A549 (cell line): ENCODE measurements at regions not wholly inside any gene's neighbourhood (a gene's known extent, or its start where the extent isn't known, plus 50 kb on each side); places are given as distances from the start of the nearest gene placed in this dataset.

Experiments used
- ATAC-seq, 2 experiments: fragments of 200-7000 bp in 1 of 2; fragments of >200 bp in 1 of 2; cut with Nextera tagmentation in 1 of 2; cut with Tn5 transposase in 1 of 2; 3 replicates each; pipeline versions ENCODE4 v1.8.0 to v1.9.1; 2018 to 2020; ENCODE audit warnings: mild to moderate bottlenecking in 1 of 2, moderate library complexity in 1 of 2
- CTCF ChIA-PET: fragments of 300-600 bp; sonication (Branson Sonifier 250); formaldehyde crosslinking; extraction: SDS; loops from one replicate; lab custom pipeline; 2021; ENCODE audit warnings: antibody characterized with exemption, inconsistent platforms; lab: Yijun Ruan, JAX
- POLR2A ChIA-PET: fragments of 350-600 bp; formaldehyde crosslinking; extraction: SDS; loops from one replicate; lab custom pipeline; 2021; ENCODE audit warnings: antibody characterized with exemption, inconsistent platforms; lab: Yijun Ruan, JAX
- DNase-seq, 2 experiments: peaks; one replicate each; pipeline versions ENCODE4 v3.0.0 to v3.0.0-alpha.2; 2011 to 2016; ENCODE audit warnings: low read depth in 1 of 2, low spot score in 1 of 2
- FAIRE-seq: peaks from 2 replicates; lab custom pipeline; 2011; peaks lifted over from hg19 to GRCh38; lab: Jason Lieb, UNC
- H3K27ac ChIP-seq, 2 experiments: fragments of >200 bp; sonication (Bioruptor Twin); formaldehyde crosslinking; 3 replicates each; pipeline ENCODE4 v1.5.1; 2016 to 2017
- H3K4me1 ChIP-seq: fragments of >200 bp; sonication (Bioruptor Twin); formaldehyde crosslinking; 3 replicates; pipeline ENCODE4 v1.6.1; 2016
- H3K4me2 ChIP-seq: fragments of >200 bp; sonication (Bioruptor Twin); formaldehyde crosslinking; 3 replicates; pipeline ENCODE4 v1.6.1; 2016
- H3K4me3 ChIP-seq: fragments of >200 bp; sonication (Bioruptor Twin); formaldehyde crosslinking; 3 replicates; pipeline ENCODE4 v1.5.1; 2016
- H3K9me3 ChIP-seq: fragments of >200 bp; sonication (Bioruptor Twin); formaldehyde crosslinking; 3 replicates; pipeline ENCODE4 v1.6.1; 2016
- ATOH8 ChIP-seq: fragments of 250-450 bp; sonication (Bioruptor Pico); IDR thresholded peaks from 2 replicates; pipeline ENCODE4 v1.5.0; 2020; ENCODE audit warnings: low read depth, mild to moderate bottlenecking, moderate library complexity
- BCL3 ChIP-seq: fragments of >200 bp; sonication (Bioruptor Twin); formaldehyde crosslinking; IDR thresholded peaks from 3 replicates; pipeline ENCODE4 v1.6.1; 2016
- BHLHE40 ChIP-seq: IDR thresholded peaks from 2 replicates; pipeline ENCODE4 v1.6.1; 2012; ENCODE audit warnings: low read depth, low read length, inconsistent platforms
- E2F6 ChIP-seq: IDR thresholded peaks from 2 replicates; pipeline ENCODE4 v1.6.1; 2012; ENCODE audit warnings: low read depth, borderline replicate concordance
- GATA3 ChIP-seq: IDR thresholded peaks from 2 replicates; pipeline ENCODE4 v1.6.1; 2012; ENCODE audit warnings: borderline replicate concordance
- HDAC2 ChIP-seq: fragments of 200-600 bp; sonication (generic); IDR thresholded peaks from 2 replicates; pipeline ENCODE4 v1.6.1; 2016
- HEYL ChIP-seq: fragments of 250-450 bp; sonication (Bioruptor Pico); IDR thresholded peaks from 2 replicates; pipeline ENCODE4 v1.8.0; 2021; ENCODE audit warnings: mild to moderate bottlenecking, moderate library complexity
- HOXB5 ChIP-seq: fragments of 250-450 bp; sonication (Bioruptor Pico); IDR thresholded peaks from 2 replicates; pipeline ENCODE4 v1.5.0; 2020; ENCODE audit warnings: mild to moderate bottlenecking, moderate library complexity
- JUN ChIP-seq, 2 experiments: fragments of >200 bp; sonication (Bioruptor Twin); formaldehyde crosslinking; IDR thresholded peaks; 2 replicates in 1 of 2; 3 replicates in 1 of 2; pipeline ENCODE4 v1.6.1; 2016 to 2017
- NR3C1 ChIP-seq: fragments of >200 bp; sonication (Bioruptor Twin); formaldehyde crosslinking; IDR thresholded peaks from 3 replicates; pipeline ENCODE4 v1.6.1; 2017
- RAD21 ChIP-seq, 2 experiments: fragments of >200 bp in 1 of 2; sonication (Bioruptor Twin) in 1 of 2; formaldehyde crosslinking in 1 of 2; IDR thresholded peaks in 1 of 2; conservative IDR thresholded peaks in 1 of 2; 2 replicates in 1 of 2; 3 replicates in 1 of 2; pipeline ENCODE4 v1.6.1; 2012 to 2018; ENCODE audit warnings: inconsistent platforms in 1 of 2
- REST ChIP-seq: fragments of 200-600 bp; sonication (generic); IDR thresholded peaks from 2 replicates; pipeline ENCODE4 v1.6.1; 2016; ENCODE audit warnings: antibody characterized with exemption, mild to moderate bottlenecking, moderate library complexity
- RFX5 ChIP-seq: fragments of 450-650 bp; IDR thresholded peaks from 2 replicates; pipeline ENCODE4 v1.7.1; 2014; ENCODE audit warnings: antibody characterized with exemption, mild to moderate bottlenecking, moderate library complexity
- SMC3 ChIP-seq: fragments of >200 bp; sonication (Bioruptor Twin); formaldehyde crosslinking; IDR thresholded peaks from 3 replicates; pipeline ENCODE4 v1.6.1; 2018; ENCODE audit warnings: inconsistent platforms
- SREBF2 ChIP-seq: fragments of 450-650 bp; IDR thresholded peaks from 2 replicates; pipeline ENCODE4 v1.6.1; 2014; ENCODE audit warnings: mild to moderate bottlenecking, moderate library complexity
- TFCP2L1 ChIP-seq: fragments of 250-450 bp; sonication (Bioruptor Pico); IDR thresholded peaks from 2 replicates; pipeline ENCODE4 v1.5.0; 2021; ENCODE audit warnings: mild to moderate bottlenecking
- ZC3H11A ChIP-seq: fragments of 450-650 bp; IDR thresholded peaks from 2 replicates; pipeline ENCODE4 v1.6.1; 2014; ENCODE audit warnings: antibody characterized with exemption, mild to moderate bottlenecking
- ZFP36 ChIP-seq: fragments of 450-650 bp; IDR thresholded peaks from 2 replicates; pipeline ENCODE4 v1.6.1; 2014; ENCODE audit warnings: borderline replicate concordance; ENCODE audit not compliant: partially characterized antibody
- ZSCAN20 ChIP-seq: fragments of 250-450 bp; sonication (Bioruptor Pico); IDR thresholded peaks from 2 replicates; pipeline ENCODE4 v1.8.0; 2022; ENCODE audit warnings: mild to moderate bottlenecking, moderate library complexity
- WGBS: methylation state at CpG from one replicate; pipeline ENCODE4 v1.1.6; 2017; ENCODE audit errors: missing lambda C conversion rate; 5-methylcytosine and 5-hydroxymethylcytosine counted together

- no peak for TF ChIP-seq NR3C1
- no peak for TF ChIP-seq E2F6
- no peak for TF ChIP-seq TFCP2L1 (CRISPR knock-in tag)
- no peak for TF ChIP-seq RAD21 (conservative IDR thresholded peaks at IDR 0.05 in 1 of 2, IDR thresholded peaks at IDR 0.05 in 1 of 2)
- TF ChIP-seq BCL3: no peak
Observed at GRCh38 chr17:5707482-5707881, 123.2 kb upstream of the NLRP1 start (continued).

- no peak overlapping the region for H3K4me3 ChIP-seq
- CTCF ChIA-PET: interaction anchor here (1.2 to 1.8 kb wide), 5 partner anchors 8 to 361 kb away, joined by 3 to 6 read pairs (median 4); no protein-coding TSS in a partner anchor
- TF ChIP-seq HOXB5 (CRISPR knock-in tag): no peak
- no peak for TF ChIP-seq JUN (IDR thresholded peaks at IDR 0.05)
- TF ChIP-seq BHLHE40: no peak
- no peak for TF ChIP-seq ZSCAN20 (CRISPR knock-in tag)
- no peak for TF ChIP-seq HEYL
- no peak for TF ChIP-seq RFX5
- TF ChIP-seq REST: no peak
- no peak for TF ChIP-seq HDAC2
- no peak for TF ChIP-seq ATOH8 (CRISPR knock-in tag)
- TF ChIP-seq ZFP36: no peak
- no peak for TF ChIP-seq ZC3H11A
- POLR2A ChIA-PET: no interaction called here
- H3K9me3 ChIP-seq: 0 out of 3 replicates have a peak, but pooled peaks cover 5% of the 10 kb centered on the region
- H3K4me1 ChIP-seq: no peaks in the 10 kb centered on the region
- H3K27ac ChIP-seq: no peak overlapping the region
- no peak overlapping the region for H3K4me2 ChIP-seq
- no peak for DNase-seq
- no peak for FAIRE-seq
- ATAC-seq: no peak
Observed at GRCh38 chr17:5708344-5708743, 124.0 kb upstream of the NLRP1 start.

GRCh38 chr17:5711344-5711743 is 127.0 kb upstream of the NLRP1 start:
- ATAC-seq (no peak), DNase-seq (no peak), FAIRE-seq (no peak)
- H3K4me3 ChIP-seq: no peak overlapping the region
- no peaks in the 10 kb centered on the region for H3K4me1 ChIP-seq
- H3K9me3 ChIP-seq: 0 out of 3 replicates have a peak, but pooled peaks cover 5% of the 10 kb centered on the region
- 37% methylated on average over 8 of the region's 8 CpGs for WGBS
- H3K27ac ChIP-seq: no peak overlapping the region
- H3K4me2 ChIP-seq: no peak overlapping the region
- ChIA-PET CTCF (no interaction called here), POLR2A (no interaction called here)
- TF ChIP-seq SREBF2 (no peak), GATA3 (no peak), SMC3 (no peak)
